Immature natural killer cell (primary cell): ENCODE measurements at regions not wholly inside any gene's neighbourhood (a gene's known extent, or its start where the extent isn't known, plus 50 kb on each side); places are given as distances from the start of the nearest gene placed in this dataset.
"Not testable (repeated sequence)": the region's sequence is repeated elsewhere in the genome, so short reads cannot be mapped to it uniquely, and the experiment has no call there.

ENCODE experiments used
- DNase-seq, 3 donors: peaks; one replicate each; pipeline ENCODE4 v3.0.0; 2022; ENCODE audit warnings: mixed read lengths in 1 of 3
- H3K27ac Mint-ChIP-seq, 6 donors: one replicate each; pipeline ENCODE4 v1.8.0; 2020; ENCODE audit warnings: mixed read lengths in 6 of 6, mild to moderate bottlenecking in 5 of 6, inconsistent platforms in 4 of 6, moderate library complexity in 3 of 6
- H3K27me3 Mint-ChIP-seq, 3 donors: one replicate each; pipeline ENCODE4 v1.8.0; 2020 to 2021; ENCODE audit warnings: low read depth in 3 of 3, mild to moderate bottlenecking in 3 of 3, mixed read lengths in 3 of 3, moderate library complexity in 3 of 3, inconsistent platforms in 1 of 3
- H3K36me3 Mint-ChIP-seq, 3 donors: one replicate each; pipeline ENCODE4 v1.8.0; 2020; ENCODE audit warnings: mixed read lengths in 3 of 3, inconsistent platforms in 2 of 3, mild to moderate bottlenecking in 2 of 3
- H3K4me1 Mint-ChIP-seq, 2 donors: one replicate each; pipeline ENCODE4 v1.8.0; 2020; ENCODE audit warnings: inconsistent platforms in 2 of 2, mild to moderate bottlenecking in 2 of 2, mixed read lengths in 2 of 2, moderate library complexity in 1 of 2
- H3K4me3 Mint-ChIP-seq, 5 donors: one replicate each; pipeline ENCODE4 v1.8.0; 2020; ENCODE audit warnings: mild to moderate bottlenecking in 5 of 5, mixed read lengths in 5 of 5, inconsistent platforms in 3 of 5, moderate library complexity in 3 of 5
- H3K9me3 Mint-ChIP-seq, 6 donors: one replicate each; pipeline ENCODE4 v1.8.0; 2020; ENCODE audit warnings: mild to moderate bottlenecking in 6 of 6, mixed read lengths in 6 of 6, inconsistent platforms in 4 of 6, moderate library complexity in 3 of 6

GRCh38 chr14:30387871-30388270 lies 171.1 kb upstream of the G2E3 start:
- Mint-ChIP-seq H3K9me3 (peaks cover 0 to 11% (median 3%) of the 10 kb centered on the region in 6 donors), H3K27ac (no peak overlapping the region), H3K4me1 (no peaks in the 10 kb centered on the region), H3K36me3 (no peaks in the 10 kb centered on the region), H3K4me3 (no peak overlapping the region), H3K27me3 (no peaks in the 10 kb centered on the region)
- no peak for DNase-seq

GRCh38 chr14:30389134-30389876 lies 169.7 kb upstream of the G2E3 start:
- Mint-ChIP-seq H3K27me3 (peaks cover 0 to 2% (median 0%) of the 10 kb centered on the region in 3 donors), H3K36me3 (no peaks in the 10 kb centered on the region), H3K27ac (no peak overlapping the region), H3K4me3 (no peak overlapping the region), H3K4me1 (no peaks in the 10 kb centered on the region), H3K9me3 (peaks cover 0 to 11% (median 0%) of the 10 kb centered on the region in 6 donors)
- DNase-seq: no peak

- H3K36me3 Mint-ChIP-seq: no peaks in the 10 kb centered on the region
- peaks cover 0 to 2% (median 0%) of the 10 kb centered on the region in 3 donors for H3K27me3 Mint-ChIP-seq
- no peak overlapping the region for H3K4me3 Mint-ChIP-seq
- peaks cover 0 to 7% (median 0%) of the 10 kb centered on the region in 6 donors for H3K9me3 Mint-ChIP-seq
- H3K4me1 Mint-ChIP-seq: no peaks in the 10 kb centered on the region
- DNase-seq: no peak
- H3K27ac Mint-ChIP-seq: no peak overlapping the region
Observed at GRCh38 chr14:30389877-30390385, 169.0 kb upstream of the G2E3 start.

- DNase-seq: no peak
- Mint-ChIP-seq H3K4me3 (no peak overlapping the region), H3K27me3 (peaks cover 0 to 3% (median 2%) of the 10 kb centered on the region in 3 donors), H3K9me3 (peaks cover 0 to 4% (median 0%) of the 10 kb centered on the region in 6 donors), H3K27ac (no peak overlapping the region), H3K36me3 (no peaks in the 10 kb centered on the region), H3K4me1 (no peaks in the 10 kb centered on the region)
Observed at GRCh38 chr14:30395065-30395464, 163.9 kb upstream of the G2E3 start.

- Mint-ChIP-seq H3K27ac (no peak overlapping the region), H3K9me3 (peaks cover 0 to 12% (median 8%) of the 10 kb centered on the region in 6 donors), H3K36me3 (no peaks in the 10 kb centered on the region), H3K4me3 (no peak overlapping the region), H3K27me3 (peaks cover 0 to 3% (median 1%) of the 10 kb centered on the region in 3 donors), H3K4me1 (no peaks in the 10 kb centered on the region)
- DNase-seq: no peak
Observed at GRCh38 chr14:30402846-30403245, 156.1 kb upstream of the G2E3 start.

- Mint-ChIP-seq H3K27ac (no peak overlapping the region), H3K36me3 (no peaks in the 10 kb centered on the region), H3K27me3 (peaks cover 0 to 3% (median 1%) of the 10 kb centered on the region in 3 donors), H3K4me1 (no peaks in the 10 kb centered on the region), H3K4me3 (no peak overlapping the region), H3K9me3 (peaks cover 0 to 10% (median 8%) of the 10 kb centered on the region in 6 donors)
- no peak for DNase-seq
Observed at GRCh38 chr14:30403791-30404190, 155.2 kb upstream of the G2E3 start.

GRCh38 chr14:30409508-30410015 lies 149.4 kb upstream of the G2E3 start:
- not testable (repeated sequence) for H3K27me3 Mint-ChIP-seq, H3K4me3 Mint-ChIP-seq, H3K4me1 Mint-ChIP-seq, H3K27ac Mint-ChIP-seq, DNase-seq, H3K36me3 Mint-ChIP-seq
- peaks cover 0 to 18% (median 9%) of the 10 kb centered on the region in 6 donors for H3K9me3 Mint-ChIP-seq

GRCh38 chr14:30410986-30411385 lies 148.0 kb upstream of the G2E3 start:
- H3K9me3 Mint-ChIP-seq: peaks cover 0 to 18% (median 6%) of the 10 kb centered on the region in 6 donors
- no peak for DNase-seq
- no peak overlapping the region for H3K4me3 Mint-ChIP-seq
- no peak overlapping the region for H3K27ac Mint-ChIP-seq
- no peaks in the 10 kb centered on the region for H3K4me1 Mint-ChIP-seq
- peaks cover 0 to 5% (median 0%) of the 10 kb centered on the region in 3 donors for H3K36me3 Mint-ChIP-seq
- peaks cover 2 to 5% (median 3%) of the 10 kb centered on the region in 3 donors for H3K27me3 Mint-ChIP-seq

- not testable (repeated sequence) for H3K36me3 Mint-ChIP-seq, DNase-seq, H3K4me1 Mint-ChIP-seq, H3K27me3 Mint-ChIP-seq, H3K4me3 Mint-ChIP-seq, H3K27ac Mint-ChIP-seq
- peaks cover 0 to 11% (median 2%) of the 10 kb centered on the region in 6 donors for H3K9me3 Mint-ChIP-seq
Observed at GRCh38 chr14:30413184-30413583, 145.8 kb upstream of the G2E3 start.

GRCh38 chr14:30417121-30417520 lies 141.8 kb upstream of the G2E3 start:
- DNase-seq: no peak
- no peaks in the 10 kb centered on the region for H3K4me1 Mint-ChIP-seq
- peaks cover 0 to 5% (median 0%) of the 10 kb centered on the region in 3 donors for H3K36me3 Mint-ChIP-seq
- H3K4me3 Mint-ChIP-seq: no peak overlapping the region
- H3K27ac Mint-ChIP-seq: no peak overlapping the region
- H3K27me3 Mint-ChIP-seq: peaks cover 3 to 5% (median 4%) of the 10 kb centered on the region in 3 donors
- peaks cover 0 to 8% (median 0%) of the 10 kb centered on the region in 6 donors for H3K9me3 Mint-ChIP-seq

- H3K9me3 Mint-ChIP-seq: peaks cover 0 to 4% (median 0%) of the 10 kb centered on the region in 6 donors
- no peak overlapping the region for H3K4me3 Mint-ChIP-seq
- peaks cover 3 to 6% (median 5%) of the 10 kb centered on the region in 3 donors for H3K27me3 Mint-ChIP-seq
- DNase-seq: no peak
- no peaks in the 10 kb centered on the region for H3K4me1 Mint-ChIP-seq
- no peak overlapping the region for H3K27ac Mint-ChIP-seq
- H3K36me3 Mint-ChIP-seq: peaks cover 0 to 3% (median 0%) of the 10 kb centered on the region in 3 donors
Observed at GRCh38 chr14:30417999-30418398, 141.0 kb upstream of the G2E3 start.

- peaks cover 0 to 4% (median 0%) of the 10 kb centered on the region in 6 donors for H3K9me3 Mint-ChIP-seq
- no peak for DNase-seq
- H3K36me3 Mint-ChIP-seq: no peaks in the 10 kb centered on the region
- no peak overlapping the region for H3K27ac Mint-ChIP-seq
- H3K4me3 Mint-ChIP-seq: no peak overlapping the region
- H3K27me3 Mint-ChIP-seq: peaks cover 4 to 6% (median 5%) of the 10 kb centered on the region in 3 donors
- H3K4me1 Mint-ChIP-seq: no peaks in the 10 kb centered on the region
Observed at GRCh38 chr14:30419037-30419436, 139.9 kb upstream of the G2E3 start.

- peaks cover 0 to 6% (median 4%) of the 10 kb centered on the region in 3 donors for H3K27me3 Mint-ChIP-seq
Observed at GRCh38 chr14:30420515-30420914, 138.4 kb upstream of the G2E3 start.

GRCh38 chr14:30426463-30426862 lies 132.5 kb upstream of the G2E3 start:
- Mint-ChIP-seq H3K9me3 (peaks cover 0 to 11% (median 5%) of the 10 kb centered on the region in 6 donors), H3K27me3 (peaks cover 2 to 7% (median 3%) of the 10 kb centered on the region in 3 donors), H3K36me3 (no peaks in the 10 kb centered on the region), H3K4me3 (no peak overlapping the region), H3K4me1 (no peaks in the 10 kb centered on the region), H3K27ac (no peak overlapping the region)
- DNase-seq: no peak

More at GRCh38 chr14:30420515-30420914, 138.4 kb upstream of the G2E3 start:
- H3K4me3 Mint-ChIP-seq: no peak overlapping the region
- H3K36me3 Mint-ChIP-seq: no peaks in the 10 kb centered on the region
- peaks cover 0 to 6% (median 0%) of the 10 kb centered on the region in 6 donors for H3K9me3 Mint-ChIP-seq
- no peak overlapping the region for H3K27ac Mint-ChIP-seq
- no peak for DNase-seq
- no peaks in the 10 kb centered on the region for H3K4me1 Mint-ChIP-seq
